ENCODE measurements at regions not wholly inside any gene's neighbourhood (a gene's known extent, or its start where the extent isn't known, plus 50 kb on each side); places are given as distances from the start of the nearest gene placed in this dataset.

DNA sequence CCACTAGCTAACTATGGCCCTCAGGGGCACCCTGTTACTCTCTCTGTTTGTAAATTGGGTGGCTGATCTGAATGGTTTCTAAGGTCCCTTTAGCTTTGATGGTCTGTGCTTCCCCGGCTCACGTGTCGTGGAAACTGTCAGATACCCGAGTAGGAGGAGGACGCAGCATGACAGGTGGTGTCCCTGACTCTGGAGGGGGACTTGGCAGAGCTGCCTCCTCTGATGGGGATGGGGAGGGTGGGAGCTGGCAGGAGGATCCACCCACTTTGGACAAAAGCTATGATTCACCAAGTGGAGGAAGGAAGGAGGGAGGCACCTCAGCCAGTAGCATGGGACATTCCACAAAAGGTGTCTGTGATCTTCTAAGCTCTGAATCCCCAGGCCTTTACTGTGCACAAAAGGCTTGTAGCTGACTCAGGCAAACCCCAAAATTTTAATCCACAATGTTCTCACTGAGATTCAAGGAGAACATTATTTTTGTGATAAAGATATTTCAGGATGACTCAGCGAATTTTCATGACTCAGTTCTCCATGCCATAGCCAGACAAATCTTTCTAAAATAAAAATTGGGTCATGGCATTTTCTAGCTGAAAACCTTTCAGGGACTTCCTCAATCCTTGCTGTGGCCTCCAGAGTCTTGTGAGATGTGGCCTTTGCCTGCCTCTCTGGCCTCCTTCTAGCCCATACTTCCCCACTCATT, 131.0 kb upstream of the BRINP1 start:
- DNase-seq (ENCODE audit: low read depth in 2 of 2), result no peak

DNA sequence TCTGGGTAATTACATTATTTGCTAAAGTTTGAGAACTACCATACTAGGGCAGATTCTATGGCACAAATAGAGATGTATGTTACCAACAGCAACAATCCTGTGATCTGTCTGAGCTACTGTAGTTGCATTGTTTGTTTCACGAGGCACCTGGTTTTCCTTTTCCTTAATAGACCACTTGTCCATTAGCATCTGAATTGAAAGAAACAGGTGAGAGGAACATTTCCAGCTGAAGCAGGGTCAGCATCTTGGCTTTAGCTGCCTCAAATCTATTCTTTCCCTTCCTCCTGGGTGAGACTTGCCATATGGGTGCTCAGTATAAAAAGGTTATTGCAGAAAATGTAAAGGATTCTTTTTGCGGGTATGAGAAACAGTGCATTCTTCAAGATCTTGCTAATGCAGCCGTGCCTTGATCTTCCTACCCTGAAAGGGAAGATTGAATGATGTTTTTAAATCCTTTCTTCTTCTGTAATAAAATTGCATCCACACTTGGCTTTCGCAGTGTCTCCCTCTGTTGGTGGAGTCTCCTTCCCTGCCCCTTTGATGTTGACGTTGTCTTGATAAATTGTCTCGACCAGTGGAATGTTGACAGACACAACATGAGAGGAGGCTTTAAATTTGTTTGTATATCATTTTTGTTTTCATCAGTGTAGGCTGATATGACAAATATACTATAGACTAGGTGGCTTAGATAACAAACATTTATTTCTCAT, 118.0 kb upstream of the BRINP1 start:
- no peak for DNase-seq (ENCODE audit: low read depth in 2 of 2)

DNA sequence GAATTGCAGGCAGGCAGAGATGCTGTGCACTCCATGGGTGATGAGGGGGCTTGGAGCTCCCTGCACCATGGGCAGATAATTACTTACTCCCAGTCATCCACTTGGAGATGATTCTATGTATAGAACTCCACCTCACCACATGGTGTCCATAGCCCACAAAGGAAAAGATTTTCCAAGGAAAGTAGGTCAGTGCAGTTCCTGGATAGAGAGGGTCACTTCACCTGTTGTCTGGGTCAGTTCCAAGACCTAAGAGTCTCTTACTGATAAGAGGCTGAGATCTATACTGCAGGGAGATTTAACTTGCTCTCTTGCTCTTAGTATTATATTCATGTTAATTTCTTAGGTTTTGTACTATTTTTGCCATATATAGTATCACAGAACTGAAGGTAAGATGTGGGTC, 113.9 kb upstream of the BRINP1 start:
- DNase-seq (ENCODE audit: low read depth in 2 of 2), result no peak

DNA sequence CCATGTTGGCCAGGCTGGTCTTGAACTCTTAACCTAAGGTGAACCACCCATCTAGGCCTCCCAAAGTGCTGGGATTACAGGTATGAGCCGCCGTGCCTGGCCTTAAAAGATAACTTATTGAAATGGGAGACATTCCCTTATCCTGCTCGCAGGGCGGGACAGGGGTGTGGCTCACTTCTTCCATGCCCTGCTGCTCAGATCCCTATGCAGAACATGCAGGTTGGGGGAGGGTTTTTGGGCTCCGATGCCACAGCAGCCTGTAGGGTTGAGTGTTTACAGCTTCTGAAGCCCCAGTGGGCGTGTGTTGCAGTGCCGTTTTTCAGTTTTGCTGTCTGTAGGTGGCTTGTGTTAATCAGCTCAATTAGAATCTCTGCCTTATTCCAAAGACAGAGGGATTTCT, 108.0 kb upstream of the BRINP1 start:
- DNase-seq (ENCODE audit: low read depth in 2 of 2), result no peak

DNA sequence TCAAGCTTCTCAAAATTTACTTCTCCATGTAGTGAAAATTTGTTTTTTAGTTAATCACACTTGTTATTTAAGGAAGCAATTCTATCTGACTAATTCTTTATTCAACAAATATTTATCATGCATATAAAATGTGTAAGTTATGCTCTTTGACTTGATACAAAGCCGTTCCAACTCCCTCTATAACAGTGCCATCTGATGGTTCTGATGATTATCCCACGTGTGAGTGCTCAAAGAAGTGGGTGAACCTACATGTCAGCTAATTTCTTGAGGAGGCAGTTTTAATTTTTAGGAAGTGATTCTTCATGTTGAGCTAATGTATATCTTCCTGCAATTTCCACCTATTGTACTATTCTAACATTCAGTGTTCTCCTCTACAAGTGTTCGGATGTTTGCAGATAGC, 88.8 kb upstream of the BRINP1 start:
- DNase-seq (ENCODE audit: low read depth in 2 of 2), result no peak

DNA sequence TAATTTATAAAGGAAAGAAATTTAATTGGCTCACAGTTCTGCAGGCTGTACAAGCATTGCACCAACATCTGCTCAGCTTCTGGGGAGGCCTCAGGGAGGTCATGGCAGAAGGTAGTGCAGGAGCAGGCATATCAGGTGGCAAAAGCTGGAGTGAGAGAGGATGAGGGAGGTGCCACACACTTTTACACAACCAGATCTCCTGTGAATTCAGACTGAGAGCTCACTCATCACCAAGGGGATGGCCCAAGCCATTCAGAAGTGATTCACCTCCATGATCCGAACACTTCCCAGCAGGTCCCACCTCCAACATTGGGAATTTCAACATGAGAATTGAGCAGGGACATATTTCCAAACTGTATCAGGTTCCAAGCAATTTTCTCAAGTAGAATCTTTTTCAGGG, 84.7 kb upstream of the BRINP1 start:
- no peak for DNase-seq (ENCODE audit: low read depth in 2 of 2)

DNA sequence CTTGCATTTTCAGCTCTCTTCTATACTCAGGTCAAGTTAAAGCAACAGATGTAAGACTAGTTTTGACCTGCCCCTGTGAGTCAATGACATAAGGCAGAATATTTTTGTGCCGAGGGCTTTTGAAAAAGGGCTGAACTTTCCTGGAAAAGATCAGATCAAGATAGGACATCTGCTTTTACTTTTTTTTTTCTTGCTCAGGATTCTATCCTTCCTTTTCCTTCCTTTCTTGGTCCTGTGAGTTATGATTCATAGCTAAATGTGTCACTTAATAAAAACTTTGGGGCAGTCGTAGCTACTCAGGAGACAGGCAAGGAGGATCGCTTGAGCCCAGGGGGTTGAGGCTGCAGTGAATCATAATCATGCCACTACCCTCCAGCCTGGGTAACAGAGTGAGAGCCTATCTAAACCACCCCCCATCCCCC, 84.3 kb upstream of the BRINP1 start:
- no peak for DNase-seq (ENCODE audit: low read depth in 2 of 2)

DNA sequence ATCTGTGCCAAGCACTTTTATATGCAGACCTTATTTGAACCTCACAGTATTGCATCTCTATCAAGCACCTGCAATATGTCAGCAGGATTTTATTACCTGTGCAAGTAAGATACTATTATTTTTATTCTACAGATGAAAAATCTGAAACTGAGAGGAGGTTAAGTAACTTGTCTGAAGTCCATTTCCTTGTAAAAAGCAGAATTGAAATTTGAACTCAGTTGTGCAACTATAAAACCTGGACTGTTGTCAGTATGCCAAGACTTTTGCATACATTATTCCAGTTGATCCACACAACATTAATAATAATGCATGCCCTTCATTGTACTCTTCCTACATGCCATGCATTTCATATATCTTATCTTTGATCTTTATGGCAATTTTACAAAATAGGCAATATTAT, 82.2 kb upstream of the BRINP1 start:
- DNase-seq (ENCODE audit: low read depth in 2 of 2), result no peak

DNA sequence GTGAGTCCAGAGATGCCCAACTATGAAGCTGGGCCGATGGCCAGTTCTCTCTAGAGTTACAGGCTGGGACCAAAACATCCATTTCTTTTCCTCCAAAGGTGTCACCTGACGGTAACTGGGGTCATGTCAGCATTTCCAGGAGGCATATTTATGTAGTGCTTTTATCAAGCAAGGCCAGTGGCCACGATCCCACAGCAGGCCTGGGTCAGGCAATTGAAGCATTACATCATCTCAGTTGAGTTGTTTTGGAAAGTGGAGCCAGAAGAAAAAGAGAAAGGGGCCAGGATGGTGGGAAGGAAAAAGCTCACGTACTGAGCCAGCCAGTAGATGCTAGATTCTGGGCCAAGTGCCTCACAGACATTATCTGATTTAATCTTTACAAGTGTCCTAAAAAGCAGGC, 73.9 kb upstream of the BRINP1 start:
- DNase-seq (ENCODE audit: low read depth in 2 of 2), result no peak

DNA sequence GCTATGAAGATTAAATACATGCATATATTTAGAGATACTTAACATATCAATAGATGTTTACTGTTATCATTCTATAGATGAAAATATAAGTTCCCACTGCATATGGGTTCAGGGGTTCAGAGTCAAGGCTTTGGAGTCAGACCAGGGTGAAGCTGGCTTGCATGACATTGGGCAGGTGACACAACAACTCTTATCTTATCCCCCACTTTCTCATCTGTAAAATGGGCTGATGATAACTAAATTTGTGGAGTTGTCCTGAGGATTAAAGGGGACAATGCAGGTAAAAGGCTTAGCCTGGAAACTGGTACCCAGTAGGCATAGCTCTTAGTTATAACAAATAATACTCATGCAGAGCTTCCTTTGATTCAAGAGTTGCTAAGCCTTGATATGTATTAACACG, 72.6 kb upstream of the BRINP1 start:
- DNase-seq (ENCODE audit: low read depth in 2 of 2), result no peak

DNA sequence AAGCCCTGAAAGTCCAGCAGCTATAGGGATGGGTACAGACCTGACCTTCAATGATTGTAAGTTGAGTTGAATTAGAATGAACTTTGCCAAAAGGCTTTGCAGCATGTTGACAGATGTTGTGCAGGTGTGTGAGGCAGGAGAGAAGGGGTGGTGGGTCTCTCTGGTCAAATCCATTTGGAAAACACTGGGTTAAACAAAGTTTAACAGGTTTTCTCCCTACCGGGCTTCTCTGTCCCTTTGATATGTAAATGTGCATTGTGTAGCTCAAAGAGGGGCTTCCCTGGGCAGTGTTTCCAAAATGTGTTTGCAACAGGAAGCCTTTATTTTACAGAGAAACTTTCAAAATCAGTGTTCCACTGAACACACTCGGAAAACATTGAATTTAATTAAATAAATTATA, 72.1 kb upstream of the BRINP1 start:
- DNase-seq (ENCODE audit: low read depth in 2 of 2), result no peak

DNA sequence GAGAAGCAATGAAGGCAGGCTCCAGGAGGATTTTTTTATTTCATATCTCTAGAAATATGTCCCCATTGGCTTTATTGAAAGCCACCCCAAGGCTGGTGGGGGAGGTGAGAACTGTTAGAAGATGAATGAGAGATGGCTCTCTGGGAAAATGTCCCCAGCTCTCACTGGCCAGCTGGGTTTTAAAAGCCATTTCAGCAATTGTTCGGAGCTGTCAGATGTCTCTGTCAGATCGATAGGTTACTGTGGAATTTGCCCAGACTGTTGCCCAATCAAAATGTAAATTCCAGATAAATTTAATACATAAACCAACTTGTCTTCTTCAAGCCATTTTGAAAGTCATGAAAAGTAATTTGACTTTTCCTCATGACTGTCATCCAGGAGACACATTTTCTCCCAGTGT, 67.0 kb upstream of the BRINP1 start:
- DNase-seq (ENCODE audit: low read depth in 2 of 2), result no peak

DNA sequence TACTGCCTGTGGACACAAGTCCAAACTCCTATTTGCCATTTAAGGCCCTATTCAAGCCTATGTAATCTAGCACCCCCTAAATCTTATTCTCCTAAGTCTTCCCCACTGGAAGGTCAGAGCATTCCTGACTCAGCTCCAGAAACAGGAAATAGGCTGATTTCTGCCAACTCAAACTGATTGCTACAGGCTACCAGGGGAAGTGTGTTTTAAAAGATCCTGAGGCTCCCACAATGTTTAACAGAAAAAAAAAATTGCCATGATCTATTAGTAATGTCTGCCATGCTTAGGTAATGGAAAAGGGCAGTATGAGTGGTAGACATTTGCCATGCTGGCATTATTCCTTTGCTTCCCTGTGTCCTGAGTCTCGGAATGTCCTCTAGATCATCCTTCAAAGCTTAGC, 65.8 kb upstream of the BRINP1 start:
- no peak for DNase-seq (ENCODE audit: low read depth in 2 of 2)

DNA sequence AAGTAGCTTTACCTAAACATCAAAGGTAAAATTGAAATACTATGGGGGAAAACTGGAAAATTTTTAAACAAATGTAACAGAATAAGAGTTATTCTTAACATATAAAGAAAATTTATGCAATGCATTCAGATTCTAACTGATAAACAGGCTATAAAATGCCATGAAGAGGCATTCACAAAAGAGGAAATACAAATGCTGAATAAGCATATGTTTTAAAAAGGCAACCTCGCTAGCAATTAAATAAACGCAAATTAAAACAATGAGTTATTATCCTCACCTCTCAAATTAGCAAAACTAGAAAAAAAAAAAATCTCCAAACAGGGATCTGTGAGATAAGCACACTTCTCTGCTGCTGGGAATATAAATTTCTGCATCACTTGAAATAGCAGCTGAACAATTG, 63.2 kb upstream of the BRINP1 start:
- DNase-seq (ENCODE audit: low read depth in 2 of 2), result no peak

DNA sequence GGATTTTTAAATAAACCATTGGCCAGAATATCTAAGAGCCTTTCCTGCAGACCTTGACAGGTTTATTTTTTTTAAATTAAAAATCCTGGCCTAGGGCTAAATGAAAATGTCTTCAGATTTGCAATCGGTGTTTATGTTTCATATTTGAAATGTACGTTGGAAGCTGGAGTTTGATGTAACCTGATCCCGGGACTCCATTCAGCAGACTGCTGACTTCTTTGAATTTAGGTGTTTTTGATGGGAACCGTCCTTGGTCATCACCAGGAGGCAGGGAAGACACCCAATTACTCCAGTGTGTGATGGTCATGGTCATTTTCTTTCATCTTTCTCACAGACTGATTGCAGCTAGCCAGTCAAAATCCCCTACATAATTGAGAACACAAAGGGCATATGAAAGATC, 60.1 kb upstream of the BRINP1 start:
- no peak for DNase-seq (ENCODE audit: low read depth in 2 of 2)

DNA sequence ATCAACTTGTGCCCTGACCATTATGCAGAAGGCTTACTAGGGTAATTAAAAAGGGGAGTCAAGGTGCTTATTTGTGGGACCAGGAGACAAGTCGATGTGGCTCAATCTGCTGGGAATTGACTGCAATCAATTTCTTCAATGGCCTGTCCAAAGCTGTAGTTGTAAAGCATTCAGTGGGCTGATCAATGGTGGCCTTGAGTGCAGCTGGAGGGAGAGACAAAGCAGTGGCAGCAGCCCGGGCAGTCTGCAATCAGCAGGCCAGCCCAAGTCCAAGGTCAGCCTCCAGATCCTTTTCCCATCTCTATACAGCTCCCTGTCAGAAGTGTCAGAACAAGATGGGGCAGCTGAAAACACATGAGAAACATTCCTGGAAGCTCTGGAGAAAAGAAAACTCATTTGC, 51.0 kb upstream of the BRINP1 start:
- DNase-seq (ENCODE audit: low read depth in 2 of 2), result no peak

Measured in dermis microvascular lymphatic vessel endothelial cell (primary cell).